ENCODE measurements at regions not wholly inside any gene's neighbourhood (a gene's known extent, or its start where the extent isn't known, plus 50 kb on each side); places are given as distances from the start of the nearest gene placed in this dataset.

DNA sequence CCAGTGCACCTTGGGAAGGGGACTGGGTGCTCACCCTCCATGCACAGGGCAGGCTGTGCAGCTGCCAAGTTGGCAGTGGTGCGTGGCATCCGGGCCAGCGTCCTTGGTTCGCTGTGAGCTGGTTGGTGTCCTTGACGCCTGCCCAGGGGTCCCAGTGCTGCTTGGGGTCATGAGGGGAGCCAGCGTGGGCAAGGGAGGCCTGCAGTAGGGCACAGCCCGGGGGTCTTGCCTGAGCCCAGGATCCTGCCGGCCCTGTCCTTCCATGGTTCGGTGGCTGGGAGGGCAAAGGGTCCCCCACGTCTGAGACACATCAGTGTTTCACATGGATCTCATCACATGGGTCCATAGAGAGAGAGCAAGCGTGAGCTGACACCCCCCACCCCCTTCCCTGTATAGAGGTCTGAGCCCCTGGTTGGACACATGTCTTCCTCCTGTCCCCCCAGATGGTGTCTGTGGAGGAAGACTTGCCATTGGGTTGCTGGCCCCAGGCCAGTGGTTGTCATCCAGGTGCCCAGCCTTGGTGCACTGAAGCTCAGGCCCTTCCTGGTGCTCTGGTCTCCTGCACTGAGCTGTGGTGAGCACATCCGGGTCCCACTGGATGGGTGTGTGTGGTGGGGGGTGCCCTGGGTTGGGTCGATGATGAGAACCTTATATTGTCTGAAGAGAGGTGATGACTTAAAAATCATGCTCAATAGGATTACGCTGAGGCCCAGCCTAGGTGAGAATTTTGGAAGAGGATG, 232.3 kb downstream of the SNRPN start:
- CTCF ChIA-PET: no interaction called here

DNA sequence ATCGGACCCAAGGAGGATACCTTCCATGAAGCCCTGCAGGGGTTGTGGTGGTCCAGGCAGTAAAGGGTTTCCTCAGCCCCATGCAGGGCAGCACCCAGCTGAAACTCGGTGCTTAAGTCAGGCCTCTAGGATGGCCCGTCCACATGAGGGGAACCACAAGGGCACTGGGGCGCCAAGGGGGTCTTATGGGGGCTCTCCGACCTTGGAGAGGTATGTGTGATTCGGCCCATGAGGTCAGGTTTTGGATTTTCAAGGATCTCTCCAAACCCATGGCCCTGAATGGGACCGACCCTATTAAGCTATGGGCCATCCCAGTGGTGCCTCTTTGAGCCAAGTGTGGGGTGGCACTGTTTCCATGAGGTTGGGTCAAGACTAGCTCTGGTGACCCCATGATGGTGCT, 233.3 kb downstream of the SNRPN start:
- POLR2A ChIA-PET: no interaction called here

More for the DNA sequence above, 232.3 kb downstream of the SNRPN start:
- Histone ChIP-seq H3K36me3 (ENCODE audit: control insufficient read depth, insufficient read depth, low read length) (no peaks in the 10 kb centered on the region), H3K27me3 (replicated peaks; ENCODE audit: control insufficient read depth, insufficient read depth, low read length) (no peaks in the 10 kb centered on the region), H3K9me3 (peaks cover 51% of the 10 kb centered on the region), H3K4me1 (no peaks in the 10 kb centered on the region), H3K4me3 (ENCODE audit: low read depth, low read length) (no peak overlapping the region)
- Mint-ChIP-seq H3K4me3 (ENCODE audit: unreplicated experiment) (no peak overlapping the region), H3K27me3 (ENCODE audit: insufficient read depth, unreplicated experiment) (no peaks in the 10 kb centered on the region), H3K9me3 (ENCODE audit: unreplicated experiment) (peaks cover 9% of the 10 kb centered on the region), H3K27ac (ENCODE audit: unreplicated experiment) (no peak overlapping the region), H3K36me3 (ENCODE audit: insufficient read depth, unreplicated experiment) (no peaks in the 10 kb centered on the region), H3K4me1 (ENCODE audit: low read depth, unreplicated experiment) (no peaks in the 10 kb centered on the region)
- BruUV-seq (replicated peaks): no TSS peak
- POLR2A ChIA-PET: no interaction called here
- no peak for DNase-seq
- TF ChIP-seq, protein P1, sequence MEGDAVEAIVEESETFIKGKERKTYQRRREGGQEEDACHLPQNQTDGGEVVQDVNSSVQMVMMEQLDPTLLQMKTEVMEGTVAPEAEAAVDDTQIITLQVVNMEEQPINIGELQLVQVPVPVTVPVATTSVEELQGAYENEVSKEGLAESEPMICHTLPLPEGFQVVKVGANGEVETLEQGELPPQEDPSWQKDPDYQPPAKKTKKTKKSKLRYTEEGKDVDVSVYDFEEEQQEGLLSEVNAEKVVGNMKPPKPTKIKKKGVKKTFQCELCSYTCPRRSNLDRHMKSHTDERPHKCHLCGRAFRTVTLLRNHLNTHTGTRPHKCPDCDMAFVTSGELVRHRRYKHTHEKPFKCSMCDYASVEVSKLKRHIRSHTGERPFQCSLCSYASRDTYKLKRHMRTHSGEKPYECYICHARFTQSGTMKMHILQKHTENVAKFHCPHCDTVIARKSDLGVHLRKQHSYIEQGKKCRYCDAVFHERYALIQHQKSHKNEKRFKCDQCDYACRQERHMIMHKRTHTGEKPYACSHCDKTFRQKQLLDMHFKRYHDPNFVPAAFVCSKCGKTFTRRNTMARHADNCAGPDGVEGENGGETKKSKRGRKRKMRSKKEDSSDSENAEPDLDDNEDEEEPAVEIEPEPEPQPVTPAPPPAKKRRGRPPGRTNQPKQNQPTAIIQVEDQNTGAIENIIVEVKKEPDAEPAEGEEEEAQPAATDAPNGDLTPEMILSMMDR (IDR thresholded peaks at IDR 0.05; ENCODE audit: insufficient read depth in 1 of 2, low read depth in 1 of 2, low read length in 1 of 2, severe bottlenecking in 1 of 2, unreplicated experiment in 1 of 2): no peak
- intact Hi-C loops (cut with micrococcal nuclease; ENCODE audit: unreplicated experiment): no loop called here

DNA sequence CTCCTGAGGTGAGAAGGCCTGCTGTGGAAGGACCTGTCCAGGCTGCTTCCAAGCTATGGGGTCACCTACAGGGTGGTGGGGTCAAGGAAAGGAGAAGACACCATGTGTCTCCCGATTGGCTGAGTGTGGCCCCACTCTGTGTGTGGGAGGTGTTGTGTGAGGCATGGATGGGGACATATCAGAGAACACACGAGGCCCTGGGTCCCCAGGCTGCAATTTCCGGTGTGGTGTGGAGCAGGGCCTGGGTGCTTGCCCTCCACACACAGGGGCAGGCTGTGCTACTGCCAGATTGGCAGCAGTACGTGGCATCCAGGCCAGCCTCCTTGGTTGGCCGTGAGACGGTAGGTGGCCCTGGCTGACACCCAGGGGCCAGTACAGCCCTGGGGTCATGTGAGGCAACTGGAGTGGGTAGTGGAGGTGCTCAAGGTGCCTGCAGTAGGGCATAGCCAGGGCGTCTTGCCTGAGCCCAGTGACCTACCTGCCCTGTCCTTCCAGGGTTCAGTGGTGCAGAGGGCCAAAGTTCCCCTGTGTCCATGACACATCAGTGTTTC, 233.8 kb downstream of the SNRPN start:
- Mint-ChIP-seq H3K4me1 (ENCODE audit: low read depth, unreplicated experiment) (no peaks in the 10 kb centered on the region), H3K4me3 (ENCODE audit: unreplicated experiment) (no peak overlapping the region), H3K27ac (ENCODE audit: unreplicated experiment) (no peak overlapping the region), H3K36me3 (ENCODE audit: insufficient read depth, unreplicated experiment) (no peaks in the 10 kb centered on the region), H3K27me3 (ENCODE audit: insufficient read depth, unreplicated experiment) (no peaks in the 10 kb centered on the region), H3K9me3 (ENCODE audit: unreplicated experiment) (peaks cover 9% of the 10 kb centered on the region)
- TF ChIP-seq, protein P1 (IDR thresholded peaks at IDR 0.05; ENCODE audit: insufficient read depth in 1 of 2, low read depth in 1 of 2, low read length in 1 of 2, severe bottlenecking in 1 of 2, unreplicated experiment in 1 of 2): no peak
- H3K36me3 ChIP-seq (ENCODE audit: control insufficient read depth, insufficient read depth, low read length): no peaks in the 10 kb centered on the region
- H3K27me3 ChIP-seq (replicated peaks; ENCODE audit: control insufficient read depth, insufficient read depth, low read length): no peaks in the 10 kb centered on the region
- peaks cover 51% of the 10 kb centered on the region for H3K9me3 ChIP-seq
- intact Hi-C loops (cut with micrococcal nuclease; ENCODE audit: unreplicated experiment): no loop called here
- BruUV-seq (replicated peaks): no TSS peak
- CTCF ChIA-PET: no interaction called here
- POLR2A ChIA-PET: no interaction called here
- no peak for DNase-seq
- H3K4me3 ChIP-seq (ENCODE audit: low read depth, low read length): no peak overlapping the region
- H3K4me1 ChIP-seq: no peaks in the 10 kb centered on the region

More for the DNA sequence above, 233.3 kb downstream of the SNRPN start:
- intact Hi-C loops (cut with micrococcal nuclease; ENCODE audit: unreplicated experiment): no loop called here
- Mint-ChIP-seq H3K27ac (ENCODE audit: unreplicated experiment) (no peak overlapping the region), H3K9me3 (ENCODE audit: unreplicated experiment) (peaks cover 9% of the 10 kb centered on the region), H3K27me3 (ENCODE audit: insufficient read depth, unreplicated experiment) (no peaks in the 10 kb centered on the region), H3K4me1 (ENCODE audit: low read depth, unreplicated experiment) (no peaks in the 10 kb centered on the region), H3K36me3 (ENCODE audit: insufficient read depth, unreplicated experiment) (no peaks in the 10 kb centered on the region), H3K4me3 (ENCODE audit: unreplicated experiment) (no peak overlapping the region)
- no peak for DNase-seq
- BruUV-seq (replicated peaks): no TSS peak
- H3K36me3 ChIP-seq (ENCODE audit: control insufficient read depth, insufficient read depth, low read length): no peaks in the 10 kb centered on the region
- TF ChIP-seq, protein P1 (IDR thresholded peaks at IDR 0.05; ENCODE audit: insufficient read depth in 1 of 2, low read depth in 1 of 2, low read length in 1 of 2, severe bottlenecking in 1 of 2, unreplicated experiment in 1 of 2): no peak
- H3K27me3 ChIP-seq (replicated peaks; ENCODE audit: control insufficient read depth, insufficient read depth, low read length): no peaks in the 10 kb centered on the region
- H3K4me3 ChIP-seq (ENCODE audit: low read depth, low read length): no peak overlapping the region
- CTCF ChIA-PET: no interaction called here
- H3K4me1 ChIP-seq: no peaks in the 10 kb centered on the region
- peaks cover 52% of the 10 kb centered on the region for H3K9me3 ChIP-seq
